DOHH2 (cell line): ENCODE measurements at regions not wholly inside any gene's neighbourhood (a gene's known extent, or its start where the extent isn't known, plus 50 kb on each side); places are given as distances from the start of the nearest gene placed in this dataset.

ENCODE experiments used
- H3F3A ChIP-seq: fragments of 200-600 bp; sonication (generic), shearing (Covaris generic); 2 replicates; pipeline ENCODE4 v1.6.0; 2016; ENCODE audit warnings: antibody characterized with exemption, mild to moderate bottlenecking; ENCODE audit not compliant: control insufficient read depth, insufficient read depth
- H3K27ac ChIP-seq: fragments of 200-600 bp; sonication (generic); 2 replicates; pipeline ENCODE4 v1.5.1; 2014; ENCODE audit warnings: low read depth, mild to moderate bottlenecking, low read length, moderate library complexity
- H3K27me3 ChIP-seq: fragments of 200-600 bp; sonication (generic); 2 replicates; pipeline ENCODE4 v1.6.1; 2014; ENCODE audit warnings: mild to moderate bottlenecking, low read length, mixed read lengths; ENCODE audit not compliant: control insufficient read depth
- H3K36me3 ChIP-seq: fragments of 200-600 bp; sonication (generic); 2 replicates; pipeline ENCODE4 v1.6.1; 2014; ENCODE audit warnings: mild to moderate bottlenecking, low read length, moderate library complexity, mixed read lengths; ENCODE audit not compliant: control insufficient read depth
- H3K4me1 ChIP-seq: fragments of 200-600 bp; sonication (generic); 2 replicates; pipeline ENCODE4 v1.6.1; 2014; ENCODE audit warnings: mild to moderate bottlenecking, low read length, mixed read lengths; ENCODE audit not compliant: control insufficient read depth
- H3K4me2 ChIP-seq: fragments of 200-600 bp; sonication (generic); 2 replicates; pipeline ENCODE4 v1.6.0; 2014; ENCODE audit warnings: mild to moderate bottlenecking, low read length, moderate library complexity
- H3K4me3 ChIP-seq: fragments of 200-600 bp; sonication (generic); 2 replicates; pipeline ENCODE4 v1.5.1; 2014; ENCODE audit warnings: mild to moderate bottlenecking, low read length, mixed read lengths
- H3K79me2 ChIP-seq: fragments of 200-600 bp; sonication (generic); 2 replicates; pipeline ENCODE4 v1.6.1; 2014; ENCODE audit warnings: mild to moderate bottlenecking, low read length, mixed read lengths; ENCODE audit not compliant: control insufficient read depth
- H3K9me2 ChIP-seq: fragments of 200-600 bp; sonication (generic); replicated peaks from 2 replicates; pipeline ENCODE4 v1.6.1; 2014; ENCODE audit warnings: mild to moderate bottlenecking, low read length, mixed read lengths; ENCODE audit not compliant: control insufficient read depth
- H3K9me3 ChIP-seq: fragments of 200-600 bp; sonication (generic); 2 replicates; pipeline ENCODE4 v1.6.1; 2014; ENCODE audit warnings: antibody characterized with exemption, low read length, mixed read lengths; ENCODE audit not compliant: control insufficient read depth, insufficient read depth
- H4K20me1 ChIP-seq: fragments of 200-600 bp; sonication (generic); 2 replicates; pipeline ENCODE4 v1.6.0; 2014; ENCODE audit warnings: low read depth, mild to moderate bottlenecking, antibody characterized with exemption, low read length, moderate library complexity; ENCODE audit not compliant: control insufficient read depth, insufficient read depth
- CTCF ChIP-seq: fragments of 200-600 bp; sonication (generic); IDR thresholded peaks from one replicate; pipeline ENCODE4 v1.5.1; 2014; ENCODE audit warnings: antibody characterized with exemption, mild to moderate bottlenecking, low read depth, low read length; ENCODE audit not compliant: poor library complexity, severe bottlenecking
- EZH2phosphoT487 ChIP-seq: fragments of 200-600 bp; sonication (generic); IDR thresholded peaks from 2 replicates; pipeline ENCODE4 v1.6.1; 2017; ENCODE audit warnings: borderline replicate concordance, mild to moderate bottlenecking, antibody characterized with exemption, low read length, moderate library complexity, mixed read lengths

DNA sequence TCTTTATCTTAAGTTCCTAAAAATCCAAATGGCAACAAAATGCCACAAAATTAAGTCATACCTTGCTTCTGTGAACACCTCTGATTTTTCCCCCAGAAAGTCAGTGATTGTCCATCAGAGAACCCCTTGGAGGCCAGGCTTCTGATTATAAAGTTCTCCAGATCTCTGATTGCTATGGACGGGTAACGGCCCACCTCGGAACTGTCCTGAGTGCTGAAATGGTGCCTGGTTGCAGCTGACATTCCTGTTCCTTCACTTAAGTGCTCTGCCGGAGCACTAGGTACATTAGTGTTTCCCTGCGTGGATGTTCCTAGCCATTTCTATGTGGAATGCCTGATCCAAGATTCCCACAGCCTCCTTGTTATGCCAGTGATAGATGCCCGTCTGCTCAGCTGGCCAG lies 85.0 kb downstream of the CHST1 start:
- no peaks in the 10 kb centered on the region for H3F3A ChIP-seq
- H3K36me3 ChIP-seq, result no peaks in the 10 kb centered on the region
- H3K79me2 ChIP-seq, result no peaks in the 10 kb centered on the region
- H3K27ac ChIP-seq, result no peak overlapping the region
- no peaks in the 10 kb centered on the region for H4K20me1 ChIP-seq
- H3K4me3 ChIP-seq, result no peak overlapping the region
- no peak for TF ChIP-seq CTCF
- no peak for TF ChIP-seq EZH2phosphoT487
- H3K27me3 ChIP-seq, result no peaks in the 10 kb centered on the region; the same call in 1 of the 2 replicates
- no peaks in the 10 kb centered on the region for H3K9me3 ChIP-seq
- no peak overlapping the region for H3K4me2 ChIP-seq
- no peaks in the 10 kb centered on the region for H3K9me2 ChIP-seq
- H3K4me1 ChIP-seq, result no peaks in the 10 kb centered on the region

DNA sequence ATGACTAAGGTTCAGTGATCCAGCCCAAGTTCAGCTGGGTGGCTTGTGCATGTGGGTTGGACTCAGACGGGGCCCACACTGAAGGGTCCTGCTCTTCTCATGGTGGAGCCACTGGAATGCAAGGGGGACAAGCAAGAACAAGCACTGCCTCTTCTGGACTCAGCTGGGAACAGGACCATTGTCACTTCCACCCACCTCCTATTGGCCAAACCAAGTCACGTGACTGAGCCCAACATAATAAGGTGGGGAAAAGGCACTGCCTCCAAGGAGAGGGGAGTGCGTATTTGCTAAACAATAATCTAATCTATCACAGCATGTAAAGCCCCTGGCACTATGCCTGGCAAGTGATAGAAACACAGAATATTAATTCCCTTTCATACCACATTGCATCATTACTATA lies 87.1 kb downstream of the CHST1 start:
- Histone ChIP-seq H3K36me3 (no peaks in the 10 kb centered on the region), H3K4me3 (no peak overlapping the region), H3K79me2 (no peaks in the 10 kb centered on the region), H3K27me3 (no peaks in the 10 kb centered on the region; the same call in 1 of the 2 replicates), H3F3A (no peaks in the 10 kb centered on the region), H3K9me3 (no peaks in the 10 kb centered on the region), H3K4me2 (no peak overlapping the region), H3K4me1 (no peaks in the 10 kb centered on the region), H3K9me2 (no peaks in the 10 kb centered on the region), H3K27ac (no peak overlapping the region), H4K20me1 (no peaks in the 10 kb centered on the region)
- no peak for TF ChIP-seq EZH2phosphoT487
- TF ChIP-seq CTCF, result no peak

- Histone ChIP-seq H3K9me2 (no peaks in the 10 kb centered on the region), H3K4me2 (no peak overlapping the region), H3K79me2 (no peaks in the 10 kb centered on the region), H3F3A (no peaks in the 10 kb centered on the region), H4K20me1 (no peaks in the 10 kb centered on the region), H3K9me3 (no peaks in the 10 kb centered on the region), H3K4me3 (no peak overlapping the region), H3K4me1 (no peaks in the 10 kb centered on the region), H3K27ac (no peak overlapping the region), H3K27me3 (peaks cover 3% of the 10 kb centered on the region; the same call in 1 of the 2 replicates), H3K36me3 (no peaks in the 10 kb centered on the region)
- TF ChIP-seq EZH2phosphoT487 (no peak), CTCF (no peak)
These were observed 87.7 kb downstream of the CHST1 start for GRCh38 chr11:45577752-45578151.
